DMS53 treated with DMSO at 0.1 percent for 48 hours (cell line): ENCODE measurements at regions not wholly inside any gene's neighbourhood (a gene's known extent, or its start where the extent isn't known, plus 50 kb on each side); places are given as distances from the start of the nearest gene placed in this dataset.

ENCODE experiments used
- DNase-seq: peaks from one replicate; lab custom pipeline; 2025; ENCODE audit not compliant: unreplicated experiment; lab: John Stamatoyannopoulos, UW

DNA sequence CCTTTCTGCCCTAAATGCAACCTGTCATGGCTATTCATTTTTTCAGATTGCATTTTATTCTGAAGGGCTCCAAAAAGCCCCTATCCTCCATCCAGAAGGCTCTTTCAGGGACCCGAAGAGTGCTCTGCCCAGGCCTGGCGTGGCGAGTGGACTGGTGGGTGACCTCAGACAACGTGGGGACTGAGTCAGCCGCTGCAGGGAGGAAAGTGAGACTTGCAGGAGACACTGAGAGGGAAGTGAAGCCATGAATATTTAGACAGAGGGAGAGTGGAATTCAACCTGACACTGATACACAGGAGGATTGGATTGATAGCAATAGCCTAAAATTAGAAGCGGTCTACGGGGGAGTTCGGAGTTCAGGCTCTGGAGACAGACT, 63.6 kb upstream of the SIX2 start:
- no peak for DNase-seq

DNA sequence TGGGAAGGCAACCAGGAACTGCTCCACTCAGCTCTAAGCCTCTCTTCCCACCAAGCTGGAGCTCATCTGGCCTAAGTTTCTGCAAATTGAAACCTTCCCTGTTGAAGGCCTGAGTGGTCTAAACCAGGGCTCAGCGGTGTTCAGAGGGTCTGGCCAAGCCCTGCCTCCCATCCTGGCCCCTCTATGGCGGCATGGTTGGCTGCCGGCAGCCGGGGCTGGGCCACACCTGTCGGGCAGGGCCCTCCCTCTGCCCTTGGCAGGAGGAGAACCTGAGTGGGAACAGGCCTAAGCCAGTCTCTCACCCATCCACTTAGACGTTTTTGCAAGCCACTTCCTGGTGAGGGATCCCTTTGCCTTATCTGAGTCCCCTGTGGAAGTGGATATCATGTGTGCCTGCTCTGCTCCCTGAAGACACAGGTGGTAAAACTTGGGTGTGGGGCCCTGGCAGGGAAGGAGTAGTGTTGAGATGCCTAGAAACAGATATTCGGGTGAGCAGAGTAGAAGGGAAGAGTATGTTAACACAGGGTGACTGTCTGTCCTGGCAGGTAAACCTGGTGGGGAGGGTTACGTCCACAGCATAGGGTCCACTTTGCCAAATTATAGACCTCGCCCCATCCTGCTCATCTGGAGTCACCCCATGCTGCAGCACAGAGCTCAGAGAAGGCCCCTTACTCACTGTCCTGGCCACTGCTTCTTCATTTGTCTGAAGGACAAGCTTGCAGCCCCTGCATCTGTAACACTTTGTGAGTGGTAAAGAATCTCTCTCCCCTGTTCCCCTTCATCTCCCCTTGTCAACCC, 63.0 kb upstream of the SIX2 start:
- DNase-seq = peak; percentile 37

DNA sequence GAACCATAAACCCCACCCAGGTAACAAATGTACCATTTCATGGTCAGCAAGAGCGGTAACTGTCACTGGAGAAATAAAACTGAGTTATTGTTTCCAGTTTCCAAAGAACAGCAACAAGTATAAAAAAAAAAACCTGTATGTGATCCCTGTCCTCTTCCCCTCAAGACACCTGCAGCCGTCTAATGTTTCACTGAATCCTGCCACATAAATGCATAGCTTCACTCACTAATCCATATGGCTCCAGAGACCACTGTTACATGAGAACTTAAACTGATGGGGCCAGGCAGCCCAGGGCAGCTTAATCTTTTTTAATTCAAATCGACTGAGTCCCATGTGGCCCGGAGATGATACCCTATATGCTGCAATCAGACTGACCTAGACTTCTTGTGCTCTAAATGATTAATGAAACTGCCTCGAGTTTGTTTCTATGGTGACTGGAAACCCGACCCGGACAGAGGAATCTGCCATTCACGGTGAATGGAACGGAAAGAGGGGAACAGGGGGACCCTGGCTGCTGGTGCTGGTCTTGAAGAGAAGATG, 60.9 kb upstream of the SIX2 start:
- no peak for DNase-seq

DNA sequence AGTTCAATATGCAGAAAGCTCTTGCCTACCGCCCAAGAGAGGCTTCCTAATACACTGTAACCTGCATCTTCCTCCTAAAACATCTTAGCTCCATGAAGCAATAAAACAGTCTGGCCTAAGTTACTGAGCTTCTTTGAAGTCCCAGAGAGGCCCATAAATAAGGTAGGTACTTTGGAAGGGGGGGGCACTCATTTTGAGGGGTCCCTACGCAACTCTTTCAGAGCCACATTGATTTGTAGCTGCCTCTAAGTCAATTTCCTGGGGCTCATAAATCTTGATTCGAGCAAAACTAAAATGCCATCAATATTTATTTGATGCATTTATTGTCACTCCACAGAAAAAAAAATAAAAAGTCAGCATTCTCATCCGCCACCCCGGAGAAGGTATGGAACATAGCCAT, 60.4 kb upstream of the SIX2 start:
- no peak for DNase-seq

DNA sequence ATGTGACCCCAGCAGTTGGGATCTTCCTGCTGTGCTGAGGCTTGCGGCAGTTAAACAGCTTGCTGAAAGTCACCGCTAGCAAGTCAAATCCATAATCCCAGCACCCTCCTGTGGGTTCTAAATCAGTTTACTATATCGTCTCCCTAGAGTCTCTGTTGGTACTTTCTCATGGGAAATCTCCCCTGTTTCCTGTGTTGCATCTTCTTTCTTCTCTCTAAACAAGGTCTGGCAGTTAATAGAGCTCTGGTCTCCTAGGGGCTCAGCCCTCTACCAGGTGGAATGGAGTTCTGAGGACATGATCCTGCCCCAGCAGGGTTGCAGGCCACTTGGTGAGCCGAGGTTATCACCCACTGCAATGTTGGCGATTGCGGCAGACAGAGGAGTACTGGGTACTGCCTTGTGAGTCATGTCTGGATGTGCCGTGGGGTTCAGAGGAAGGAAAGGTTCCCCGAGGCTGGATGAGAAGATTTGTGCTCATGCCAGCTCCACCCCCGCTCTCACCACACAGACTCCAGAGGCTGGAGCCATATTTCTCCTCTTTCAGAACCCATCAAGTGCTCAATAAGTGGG, 59.4 kb upstream of the SIX2 start:
- DNase-seq = no peak

DNA sequence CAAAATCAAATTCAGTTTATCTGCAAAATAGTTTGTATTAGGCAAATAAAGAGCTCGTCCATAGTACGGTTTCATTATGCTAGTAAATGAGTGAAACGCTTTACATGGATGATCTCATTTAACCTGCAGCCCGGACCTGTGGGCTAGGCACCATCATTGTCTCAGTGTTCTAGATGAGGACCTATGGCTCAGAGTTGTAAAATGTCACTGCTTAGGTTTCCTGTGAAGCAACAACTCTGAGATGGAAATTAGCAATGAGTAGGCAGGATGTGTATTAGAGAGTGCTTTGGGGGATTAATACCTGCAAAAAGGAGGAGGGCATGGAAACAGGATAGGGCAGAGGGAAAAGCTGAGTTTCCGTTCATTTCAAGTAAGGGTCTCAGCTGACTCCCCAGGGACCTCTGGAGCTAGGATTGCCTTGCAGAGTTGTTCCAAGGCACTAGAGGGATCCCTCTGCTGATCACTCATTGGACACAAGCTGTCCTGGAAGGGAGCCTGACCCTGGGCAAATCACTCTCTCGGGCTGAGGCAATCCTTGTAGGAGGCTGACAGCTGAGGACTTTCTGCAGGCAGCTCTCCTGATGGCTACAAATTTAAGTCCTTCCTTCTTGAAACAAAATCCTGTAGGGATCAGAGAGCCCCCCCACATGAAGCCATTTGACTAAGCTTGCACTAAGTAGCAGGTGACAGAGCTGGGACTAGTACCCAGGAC, 58.8 kb upstream of the SIX2 start:
- no peak for DNase-seq
